BJ (cell line): ENCODE measurements at regions not wholly inside any gene's neighbourhood (a gene's known extent, or its start where the extent isn't known, plus 50 kb on each side); places are given as distances from the start of the nearest gene placed in this dataset.

Experiments
- CTCF ChIA-PET: fragments of 350-600 bp; formaldehyde crosslinking; extraction: SDS; loops from one replicate; lab custom pipeline; 2021; ENCODE audit warnings: antibody characterized with exemption, inconsistent platforms; lab: Yijun Ruan, JAX
- POLR2A ChIA-PET: fragments of 300-600 bp; sonication (Branson Sonifier 250); formaldehyde crosslinking; extraction: SDS; loops from one replicate; lab custom pipeline; 2021; ENCODE audit warnings: antibody characterized with exemption; lab: Charles Lee
- DNase-seq: peaks from one replicate; pipeline ENCODE4 v3.0.0-alpha.2; 2011; ENCODE audit warnings: low read depth
- H3K27me3 ChIP-seq: 2 replicates; pipeline ENCODE4 v1.6.0; 2011; ENCODE audit warnings: low read length; ENCODE audit not compliant: control insufficient read depth, insufficient read depth
- H3K36me3 ChIP-seq: 2 replicates; pipeline ENCODE4 v1.5.1; 2011; ENCODE audit warnings: low read length; ENCODE audit not compliant: control insufficient read depth, insufficient read depth
- H3K4me3 ChIP-seq: 2 replicates; pipeline ENCODE4 v1.5.1; 2011; ENCODE audit warnings: low read depth, mild to moderate bottlenecking, control low read depth, low read length
- CTCF ChIP-seq: IDR thresholded peaks from 2 replicates; pipeline ENCODE4 v1.5.1; 2011; ENCODE audit warnings: low read depth, mild to moderate bottlenecking, control low read depth, inconsistent platforms, low read length, moderate library complexity; ENCODE audit not compliant: insufficient read depth

- DNase-seq = no peak
- TF ChIP-seq CTCF = no peak
- Histone ChIP-seq H3K4me3 (no peak overlapping the region), H3K27me3 (peaks cover 4% of the 10 kb centered on the region), H3K36me3 (no peaks in the 10 kb centered on the region)
- CTCF ChIA-PET = interaction anchor here (1.1 to 8.3 kb wide), 3 partner anchors 17 to 32 kb away, joined by 3 to 146 read pairs (median 6); no protein-coding TSS in a partner anchor
- POLR2A ChIA-PET = no interaction called here
Measured at GRCh38 chr1:239954836-239955235, 136.8 kb upstream of the FMN2 start.

DNA sequence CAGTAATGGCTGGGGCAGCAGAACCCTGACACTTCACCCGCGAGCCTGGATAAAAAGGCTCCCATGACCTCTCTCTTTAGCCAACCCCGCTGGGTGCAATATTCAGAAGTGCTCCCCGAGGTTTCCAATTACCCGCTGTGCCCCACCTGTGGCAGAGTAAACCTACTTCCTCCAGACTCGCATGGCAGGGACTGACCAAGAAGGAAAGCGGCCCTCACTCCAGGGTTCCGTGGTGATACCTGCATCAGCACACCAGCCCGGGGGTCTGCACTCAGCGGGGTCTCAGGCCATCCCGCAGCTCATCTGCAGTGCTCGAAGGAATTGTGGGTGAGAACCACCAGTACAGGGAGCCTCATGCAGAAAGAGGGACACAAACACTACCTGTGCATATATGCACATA is 136.3 kb upstream of the FMN2 start:
- Histone ChIP-seq H3K36me3 (no peaks in the 10 kb centered on the region), H3K4me3 (no peak overlapping the region), H3K27me3 (peaks cover 4% of the 10 kb centered on the region)
- ChIA-PET POLR2A (no interaction called here), CTCF (interaction anchor here (1.5 kb wide), 1 partner anchor 32 kb away, joined by 6 read pairs; no protein-coding TSS in a partner anchor)
- DNase-seq = no peak
- no peak for TF ChIP-seq CTCF

DNA sequence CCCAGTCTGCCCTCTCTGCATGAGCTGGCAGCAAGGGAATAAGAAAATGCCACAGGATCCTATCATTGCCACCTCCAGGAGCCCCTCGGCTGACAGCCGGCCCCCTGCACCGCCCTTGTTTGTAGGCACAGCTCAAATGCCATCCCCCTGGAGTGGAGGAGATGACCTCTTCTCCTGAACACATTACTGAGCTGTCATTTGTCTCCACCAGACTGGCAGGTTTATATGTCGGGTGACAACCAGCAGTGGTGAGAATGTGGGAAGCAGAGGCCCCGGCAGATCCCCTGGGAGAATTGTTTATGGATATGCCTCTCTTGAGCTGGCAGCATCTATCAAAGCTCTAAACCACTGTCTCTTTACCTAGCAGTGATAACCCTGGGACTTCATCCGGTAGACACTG is 135.4 kb upstream of the FMN2 start:
- no peaks in the 10 kb centered on the region for H3K36me3 ChIP-seq
- ChIA-PET POLR2A (no interaction called here), CTCF (interaction anchor here (0.8 to 1.5 kb wide), 3 partner anchors 9 to 31 kb away, joined by 3 to 6 read pairs (median 4); no protein-coding TSS in a partner anchor)
- no peak for DNase-seq
- peaks cover 4% of the 10 kb centered on the region for H3K27me3 ChIP-seq
- no peak for TF ChIP-seq CTCF
- H3K4me3 ChIP-seq = no peak overlapping the region

- Histone ChIP-seq H3K27me3 (peaks cover 5% of the 10 kb centered on the region), H3K36me3 (no peaks in the 10 kb centered on the region), H3K4me3 (no peak overlapping the region)
- ChIA-PET CTCF (interaction anchor here (1.1 kb wide), 1 partner anchor 17 kb away, joined by 3 read pairs; no protein-coding TSS in a partner anchor), POLR2A (no interaction called here)
- no peak for DNase-seq
- no peak for TF ChIP-seq CTCF
Measured at GRCh38 chr1:239958063-239958462, 133.6 kb upstream of the FMN2 start.

DNA sequence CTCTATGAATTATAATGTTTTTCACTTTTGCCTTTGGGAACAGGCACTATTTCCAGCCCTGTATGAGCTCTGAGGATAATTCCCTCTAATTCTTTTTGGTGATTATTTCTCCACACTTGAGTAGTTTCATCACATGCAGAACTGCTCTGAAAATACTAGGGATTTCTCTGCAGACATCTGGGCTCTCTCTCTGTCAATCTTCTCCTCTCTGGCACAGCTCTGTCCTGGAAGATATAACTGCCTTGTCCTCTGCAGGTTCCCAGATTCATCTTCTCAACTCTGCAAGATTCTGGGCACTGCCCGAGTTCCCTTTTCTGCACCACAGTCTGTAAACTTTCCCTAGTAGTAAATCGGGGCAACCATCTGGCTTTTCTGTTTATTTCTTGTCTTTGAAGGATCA is 131.3 kb upstream of the FMN2 start:
- CTCF ChIA-PET = interaction anchor here (1.0 to 5.0 kb wide), 2 partner anchors 10 to 17 kb away, joined by 4 to 32 read pairs; no protein-coding TSS in a partner anchor
- DNase-seq = no peak
- Histone ChIP-seq H3K36me3 (no peaks in the 10 kb centered on the region), H3K4me3 (no peak overlapping the region), H3K27me3 (peaks cover 7% of the 10 kb centered on the region)
- POLR2A ChIA-PET = no interaction called here
- TF ChIP-seq CTCF = no peak
